ENCODE measurements at regions not wholly inside any gene's neighbourhood (a gene's known extent, or its start where the extent isn't known, plus 50 kb on each side); places are given as distances from the start of the nearest gene placed in this dataset.

DNA sequence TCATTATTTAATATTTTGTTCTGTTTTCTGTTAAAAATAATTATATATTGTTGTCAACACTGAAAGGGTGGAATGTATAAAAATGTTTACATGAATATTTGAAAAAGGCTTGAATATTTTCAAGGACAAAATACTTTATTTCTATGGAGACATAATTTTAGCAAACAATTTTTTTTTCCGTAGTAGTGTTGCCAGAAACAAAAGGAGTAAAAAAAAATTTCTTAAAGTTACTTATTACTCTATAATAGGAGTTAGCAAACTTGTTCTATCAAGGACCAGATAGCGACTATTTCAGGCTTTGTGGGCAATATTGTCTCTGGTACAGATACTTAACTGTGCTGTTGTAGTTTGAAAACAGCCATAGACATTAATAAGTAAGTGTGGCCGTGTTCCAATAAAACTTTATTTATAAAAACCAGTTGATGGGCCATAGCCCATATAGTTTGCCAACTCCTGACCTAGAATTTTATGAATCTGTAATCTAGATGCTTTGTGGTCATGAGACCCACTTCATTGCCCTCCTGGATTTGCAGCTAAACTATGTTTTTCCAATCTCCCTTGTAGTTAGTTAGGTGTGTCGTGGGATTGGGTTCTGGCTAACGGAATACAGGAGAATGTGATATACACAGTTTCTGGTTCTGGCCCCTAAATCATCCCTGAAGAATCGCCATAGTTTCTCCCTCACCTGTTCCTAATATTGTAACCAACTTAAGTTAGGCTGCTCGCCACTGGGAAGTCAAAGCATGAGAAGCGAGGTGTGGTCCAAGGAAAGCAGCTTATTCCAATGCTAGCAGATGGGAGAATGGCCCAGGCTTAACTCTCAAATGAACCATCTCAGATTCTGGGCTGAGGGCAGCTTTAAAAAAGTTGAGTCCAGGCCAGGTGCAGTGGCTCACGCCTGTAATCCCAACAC, 153.6 kb downstream of the ABCA8 start:
- TF ChIP-seq, protein P1, sequence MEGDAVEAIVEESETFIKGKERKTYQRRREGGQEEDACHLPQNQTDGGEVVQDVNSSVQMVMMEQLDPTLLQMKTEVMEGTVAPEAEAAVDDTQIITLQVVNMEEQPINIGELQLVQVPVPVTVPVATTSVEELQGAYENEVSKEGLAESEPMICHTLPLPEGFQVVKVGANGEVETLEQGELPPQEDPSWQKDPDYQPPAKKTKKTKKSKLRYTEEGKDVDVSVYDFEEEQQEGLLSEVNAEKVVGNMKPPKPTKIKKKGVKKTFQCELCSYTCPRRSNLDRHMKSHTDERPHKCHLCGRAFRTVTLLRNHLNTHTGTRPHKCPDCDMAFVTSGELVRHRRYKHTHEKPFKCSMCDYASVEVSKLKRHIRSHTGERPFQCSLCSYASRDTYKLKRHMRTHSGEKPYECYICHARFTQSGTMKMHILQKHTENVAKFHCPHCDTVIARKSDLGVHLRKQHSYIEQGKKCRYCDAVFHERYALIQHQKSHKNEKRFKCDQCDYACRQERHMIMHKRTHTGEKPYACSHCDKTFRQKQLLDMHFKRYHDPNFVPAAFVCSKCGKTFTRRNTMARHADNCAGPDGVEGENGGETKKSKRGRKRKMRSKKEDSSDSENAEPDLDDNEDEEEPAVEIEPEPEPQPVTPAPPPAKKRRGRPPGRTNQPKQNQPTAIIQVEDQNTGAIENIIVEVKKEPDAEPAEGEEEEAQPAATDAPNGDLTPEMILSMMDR (IDR thresholded peaks at IDR 0.05): no peak
- TF ChIP-seq POLR2A (IDR thresholded peaks at IDR 0.05) (no peak), POLR2AphosphoS5 (IDR thresholded peaks at IDR 0.05; ENCODE audit: insufficient read depth in 1 of 2, low read depth in 1 of 2) (no peak)

All from vagina (tissue), 2 donors.